Left lung (tissue), 4 donors: ENCODE measurements at regions not wholly inside any gene's neighbourhood (a gene's known extent, or its start where the extent isn't known, plus 50 kb on each side); places are given as distances from the start of the nearest gene placed in this dataset.

ENCODE experiments used
- ATAC-seq: fragments of 200-7000 bp; cut with Tn5 transposase; one replicate; pipeline ENCODE4 v1.9.1; 2020; ENCODE audit warnings: moderate library complexity
- DNase-seq, 4 donors: peaks; one replicate each; pipeline ENCODE4 v3.0.0-alpha.2; 2013 to 2020
- H3K27ac ChIP-seq, 2 donors: fragments of 200-600 bp; sonication (generic) in 1 of 2; one replicate each; pipeline versions ENCODE4 v1.5.0 to v1.8.0; 2020 to 2021
- H3K27me3 ChIP-seq, 2 donors: fragments of 200-600 bp; sonication (generic) in 1 of 2; one replicate each; pipeline versions ENCODE4 v1.5.0 to v1.8.0; 2020 to 2021
- H3K36me3 ChIP-seq, 2 donors: fragments of 200-600 bp; sonication (generic) in 1 of 2; one replicate each; pipeline versions ENCODE4 v1.5.0 to v1.8.0; 2020 to 2021
- H3K4me1 ChIP-seq, 2 donors: fragments of 200-600 bp; one replicate each; pipeline ENCODE4 v1.8.0; 2021
- H3K4me3 ChIP-seq, 2 donors: fragments of 200-600 bp; sonication (generic) in 1 of 2; one replicate each; pipeline versions ENCODE4 v1.5.0 to v1.8.0; 2020 to 2021; ENCODE audit warnings: mild to moderate bottlenecking in 1 of 2
- H3K9me3 ChIP-seq, 2 donors: fragments of 200-600 bp; sonication (generic) in 1 of 2; one replicate each; pipeline versions ENCODE4 v1.5.0 to v1.8.0; 2020 to 2021
- CTCF ChIP-seq, 2 donors: fragments of 200-600 bp; sonication (generic) in 1 of 2; IDR thresholded peaks; one replicate each; pipeline versions ENCODE4 v1.5.0 to v1.8.0; 2021; ENCODE audit warnings: antibody characterized with exemption in 2 of 2
- intact Hi-C, 2 donors: fragments of 100-400 bp; cut with DNase I; formaldehyde crosslinking; loops; one replicate each; pipeline versions ENCODE4 v1.11.2 to v1.14.2; 2022
- donor health status: DM: no; HTN: yes; CAD: no.
- donor health status: DM: no; HTN: no; CAD: no.

DNA sequence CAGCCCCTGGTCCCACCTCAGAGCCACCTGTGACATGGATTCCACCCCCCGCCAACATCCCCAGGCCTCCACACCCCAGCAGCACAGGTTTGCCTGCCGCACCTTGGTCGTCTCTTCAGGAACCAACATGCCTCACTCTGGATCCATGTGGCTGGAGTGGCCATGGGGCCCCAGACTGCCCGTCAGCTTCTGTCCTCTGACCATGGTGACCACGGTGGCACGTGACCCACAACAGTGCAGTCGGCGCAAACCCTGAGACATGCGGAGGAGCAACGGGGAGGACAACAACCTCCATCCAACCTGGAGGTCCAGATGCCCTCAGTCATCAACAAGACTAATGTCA, 85.6 kb downstream of the ANKRD60 start:
- DNase-seq (no peak), ATAC-seq (no peak)

DNA sequence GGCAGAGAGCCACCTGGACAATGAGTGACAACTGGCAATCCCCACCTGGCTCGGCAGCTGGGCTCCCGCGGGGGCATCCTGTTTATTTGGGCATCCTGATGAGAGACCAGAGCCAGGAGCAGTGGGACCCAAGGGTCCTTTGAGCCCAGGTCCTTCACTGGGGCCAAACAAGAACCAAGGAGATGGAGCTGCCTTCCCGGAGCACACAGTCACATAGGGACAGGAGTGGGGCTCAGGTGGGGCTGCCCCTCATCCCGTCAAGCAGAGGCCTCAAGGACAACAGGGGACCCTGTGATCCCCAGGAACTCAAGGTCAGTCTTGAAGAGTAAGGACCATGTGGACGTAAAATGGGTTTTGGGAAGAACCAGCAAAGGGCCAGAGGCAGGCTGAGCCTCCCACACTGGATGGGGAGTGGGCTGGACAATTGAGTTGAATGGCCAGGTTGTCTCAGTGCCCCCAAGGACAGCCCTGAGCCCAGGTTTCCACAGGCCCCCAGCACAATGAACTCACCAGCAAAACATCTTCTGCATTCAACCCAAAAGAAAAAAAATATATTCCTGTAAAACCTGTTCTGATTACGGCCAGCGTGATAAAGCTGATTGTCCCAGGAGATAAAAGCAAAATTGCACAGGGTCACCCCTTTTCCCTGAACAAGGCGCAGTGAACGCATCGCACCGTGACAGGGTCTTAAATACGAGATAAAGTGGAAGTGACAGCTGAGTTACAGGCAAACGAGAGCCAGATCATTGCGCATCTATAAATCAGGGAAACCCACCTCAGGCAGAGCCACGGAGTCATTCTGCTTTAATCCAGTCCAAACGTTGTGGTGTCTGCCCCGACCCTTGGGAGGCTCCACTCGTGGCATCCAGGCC, 86.2 kb downstream of the ANKRD60 start:
- Histone ChIP-seq H3K27me3 (peaks cover 0 to 22% of the 10 kb centered on the region in 2 donors), H3K27ac (no peak overlapping the region), H3K9me3 (no peaks in the 10 kb centered on the region), H3K4me1 (no peaks in the 10 kb centered on the region), H3K4me3 (no peak overlapping the region), H3K36me3 (no peaks in the 10 kb centered on the region)
- DNase-seq = no peak
- ATAC-seq = no peak
- intact Hi-C loops = no loop called here
- no peak for TF ChIP-seq CTCF (IDR thresholded peaks at IDR 0.05)

More for the DNA sequence above, 85.6 kb downstream of the ANKRD60 start:
- Histone ChIP-seq H3K27me3 (peaks cover 0 to 17% of the 10 kb centered on the region in 2 donors), H3K36me3 (no peaks in the 10 kb centered on the region), H3K9me3 (no peaks in the 10 kb centered on the region), H3K4me1 (no peaks in the 10 kb centered on the region), H3K27ac (no peak overlapping the region), H3K4me3 (no peak overlapping the region)
- TF ChIP-seq CTCF (IDR thresholded peaks at IDR 0.05) = no peak
- intact Hi-C loops = no loop called here

DNA sequence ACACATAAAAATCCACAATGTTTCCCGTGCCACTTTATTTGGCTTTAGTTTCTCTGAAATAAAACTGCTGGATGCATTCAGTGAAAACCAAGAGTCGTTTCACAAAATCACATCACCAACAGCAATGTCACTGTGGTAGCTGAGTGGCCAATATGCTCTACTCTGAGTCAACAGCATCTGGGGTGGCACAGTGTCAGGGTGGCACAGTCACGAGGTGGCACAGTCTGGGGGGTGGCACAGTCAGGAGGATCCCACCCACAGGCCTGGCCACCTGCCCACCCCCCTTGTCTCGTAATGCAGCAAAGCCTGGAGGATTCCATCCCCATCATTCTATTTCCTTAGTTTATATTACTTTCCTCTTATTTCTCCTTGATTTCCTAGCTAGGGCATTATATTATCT, 87.0 kb downstream of the ANKRD60 start:
- peaks cover 0 to 27% of the 10 kb centered on the region in 2 donors for H3K27me3 ChIP-seq
- H3K27ac ChIP-seq = no peak overlapping the region
- no peaks in the 10 kb centered on the region for H3K9me3 ChIP-seq
- H3K36me3 ChIP-seq = no peaks in the 10 kb centered on the region
- TF ChIP-seq CTCF (IDR thresholded peaks at IDR 0.05) = no peak
- intact Hi-C loops = no loop called here
- no peaks in the 10 kb centered on the region for H3K4me1 ChIP-seq
- DNase-seq (no peak), ATAC-seq (no peak)
- H3K4me3 ChIP-seq = no peak overlapping the region

DNA sequence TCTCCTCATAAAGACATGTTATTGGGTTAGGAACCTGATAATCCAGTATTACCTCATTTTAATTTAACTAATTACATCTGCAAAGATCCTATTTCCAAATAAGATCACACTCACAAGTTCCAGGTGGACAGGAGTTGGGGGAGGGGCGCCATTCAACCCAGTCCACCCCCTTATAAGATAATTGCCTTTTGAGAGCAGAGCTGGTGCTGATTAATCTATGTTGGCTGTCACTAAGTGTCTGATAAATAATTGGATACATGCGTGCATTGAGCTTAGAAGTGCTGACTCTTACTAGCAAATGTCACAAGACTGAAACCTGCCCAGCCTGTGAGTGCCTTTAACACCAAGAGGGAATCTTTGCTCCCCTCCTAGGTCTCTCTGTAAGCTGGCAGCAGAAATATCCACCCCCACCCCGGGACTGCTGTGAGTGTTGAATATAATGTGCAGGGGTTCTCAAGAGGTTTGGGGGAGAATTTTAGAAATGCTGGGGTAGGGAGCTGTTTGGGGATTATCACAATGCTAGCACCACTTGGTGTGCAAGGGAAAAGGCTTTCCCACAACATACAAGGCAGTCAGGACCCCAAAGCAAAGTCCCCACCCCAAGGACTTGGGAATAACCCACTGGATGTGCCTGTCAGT, 87.5 kb downstream of the ANKRD60 start:
- TF ChIP-seq CTCF (IDR thresholded peaks at IDR 0.05) = no peak
- Histone ChIP-seq H3K4me1 (no peaks in the 10 kb centered on the region), H3K27ac (no peak overlapping the region), H3K36me3 (no peaks in the 10 kb centered on the region), H3K4me3 (no peak overlapping the region), H3K27me3 (peaks cover 0 to 33% of the 10 kb centered on the region in 2 donors), H3K9me3 (no peaks in the 10 kb centered on the region)
- DNase-seq (no peak), ATAC-seq (no peak)
- intact Hi-C loops = no loop called here
